HUES6 (cell line): ENCODE measurements at regions not wholly inside any gene's neighbourhood (a gene's known extent, or its start where the extent isn't known, plus 50 kb on each side); places are given as distances from the start of the nearest gene placed in this dataset.

Experiments used
- H3K27ac ChIP-seq: 2 replicates; pipeline ENCODE4 v1.7.0; 2013; ENCODE audit warnings: low read depth, mild to moderate bottlenecking, low read length, inconsistent platforms
- H3K27me3 ChIP-seq: 2 replicates; pipeline ENCODE4 v1.6.1; 2013; ENCODE audit warnings: low read length; ENCODE audit not compliant: control insufficient read depth, insufficient read depth
- H3K36me3 ChIP-seq: 2 replicates; pipeline ENCODE4 v1.6.1; 2013; ENCODE audit warnings: low read length; ENCODE audit not compliant: control insufficient read depth, insufficient read depth
- H3K4me1 ChIP-seq: 2 replicates; pipeline ENCODE4 v1.6.1; 2013; ENCODE audit warnings: low read length; ENCODE audit not compliant: control insufficient read depth, insufficient read depth
- H3K4me3 ChIP-seq: 2 replicates; pipeline ENCODE4 v1.5.1; 2013; ENCODE audit warnings: low read depth, low read length
- H3K9ac ChIP-seq: one replicate; pipeline ENCODE4 v1.6.1; 2013; ENCODE audit warnings: mild to moderate bottlenecking, low read length
- H3K9me3 ChIP-seq: 2 replicates; pipeline ENCODE4 v1.6.1; 2013; ENCODE audit warnings: low read depth, low read length; ENCODE audit not compliant: control insufficient read depth, insufficient read depth

- Histone ChIP-seq H3K4me3 (no peak overlapping the region), H3K36me3 (no peaks in the 10 kb centered on the region), H3K4me1 (no peaks in the 10 kb centered on the region), H3K27ac (no peak overlapping the region), H3K9me3 (peaks cover 15% of the 10 kb centered on the region), H3K9ac (no peak overlapping the region), H3K27me3 (no peaks in the 10 kb centered on the region)
Measured at GRCh38 chr2:239638376-239638775, 237.6 kb upstream of the HDAC4 start.

- H3K27ac ChIP-seq = no peak overlapping the region
- no peaks in the 10 kb centered on the region for H3K27me3 ChIP-seq
- H3K4me3 ChIP-seq = no peak overlapping the region
- no peaks in the 10 kb centered on the region for H3K36me3 ChIP-seq
- no peaks in the 10 kb centered on the region for H3K4me1 ChIP-seq
- H3K9ac ChIP-seq = no peak overlapping the region
- peaks cover 10% of the 10 kb centered on the region for H3K9me3 ChIP-seq
Measured at GRCh38 chr2:239636808-239637207, 236.0 kb upstream of the HDAC4 start.

GRCh38 chr2:239634769-239635168 is 233.9 kb upstream of the HDAC4 start:
- no peak overlapping the region for H3K27ac ChIP-seq
- no peaks in the 10 kb centered on the region for H3K4me1 ChIP-seq
- H3K9me3 ChIP-seq = peaks cover 10% of the 10 kb centered on the region
- no peak overlapping the region for H3K9ac ChIP-seq
- H3K4me3 ChIP-seq = no peak overlapping the region
- H3K36me3 ChIP-seq = no peaks in the 10 kb centered on the region
- H3K27me3 ChIP-seq = no peaks in the 10 kb centered on the region

- H3K4me1 ChIP-seq = peaks cover 9% of the 10 kb centered on the region
- H3K9ac ChIP-seq = no peak overlapping the region
- no peaks in the 10 kb centered on the region for H3K36me3 ChIP-seq
- no peak overlapping the region for H3K27ac ChIP-seq
- no peaks in the 10 kb centered on the region for H3K27me3 ChIP-seq
- H3K9me3 ChIP-seq = peaks cover under 1% of the 10 kb centered on the region; the same call in 1 of the 2 replicates
- H3K4me3 ChIP-seq = no peak overlapping the region
Measured at GRCh38 chr2:239630618-239631286, 229.9 kb upstream of the HDAC4 start.

- H3K9ac ChIP-seq = no peak overlapping the region
- H3K27me3 ChIP-seq = no peaks in the 10 kb centered on the region
- H3K9me3 ChIP-seq = no peaks in the 10 kb centered on the region
- H3K4me1 ChIP-seq = peaks cover 9% of the 10 kb centered on the region
- H3K27ac ChIP-seq = no peak overlapping the region
- H3K4me3 ChIP-seq = no peak overlapping the region
- H3K36me3 ChIP-seq = no peaks in the 10 kb centered on the region
Measured at GRCh38 chr2:239629926-239630617, 229.3 kb upstream of the HDAC4 start.

GRCh38 chr2:239626961-239627592 is 226.3 kb upstream of the HDAC4 start:
- Histone ChIP-seq H3K27ac (no peak overlapping the region), H3K4me3 (no peak overlapping the region), H3K27me3 (no peaks in the 10 kb centered on the region), H3K9ac (no peak overlapping the region), H3K36me3 (no peaks in the 10 kb centered on the region), H3K9me3 (no peaks in the 10 kb centered on the region), H3K4me1 (peaks cover 9% of the 10 kb centered on the region)

GRCh38 chr2:239625971-239626734 is 225.3 kb upstream of the HDAC4 start:
- Histone ChIP-seq H3K36me3 (no peaks in the 10 kb centered on the region), H3K4me1 (peaks cover 9% of the 10 kb centered on the region), H3K27ac (no peak overlapping the region), H3K9me3 (no peaks in the 10 kb centered on the region), H3K4me3 (no peak overlapping the region), H3K27me3 (no peaks in the 10 kb centered on the region), H3K9ac (no peak overlapping the region)

- Histone ChIP-seq H3K9me3 (no peaks in the 10 kb centered on the region), H3K4me3 (no peak overlapping the region), H3K36me3 (no peaks in the 10 kb centered on the region), H3K4me1 (peaks cover 9% of the 10 kb centered on the region), H3K27ac (no peak overlapping the region), H3K9ac (no peak overlapping the region), H3K27me3 (no peaks in the 10 kb centered on the region)
Measured at GRCh38 chr2:239625156-239625845, 224.5 kb upstream of the HDAC4 start.

- Histone ChIP-seq H3K4me1 (no peaks in the 10 kb centered on the region; the same call in 1 of the 2 replicates), H3K27me3 (no peaks in the 10 kb centered on the region), H3K27ac (no peak overlapping the region), H3K36me3 (no peaks in the 10 kb centered on the region), H3K9me3 (0 out of 2 replicates have a peak, but pooled peaks cover under 1% of the 10 kb centered on the region), H3K4me3 (no peak overlapping the region), H3K9ac (no peak overlapping the region)
Measured at GRCh38 chr2:239621611-239622010, 220.8 kb upstream of the HDAC4 start.

GRCh38 chr2:239619369-239619768 is 218.5 kb upstream of the HDAC4 start:
- H3K4me3 ChIP-seq = no peak overlapping the region
- no peaks in the 10 kb centered on the region for H3K36me3 ChIP-seq
- no peak overlapping the region for H3K27ac ChIP-seq
- no peak overlapping the region for H3K9ac ChIP-seq
- no peaks in the 10 kb centered on the region for H3K4me1 ChIP-seq
- H3K9me3 ChIP-seq = 0 out of 2 replicates have a peak, but pooled peaks cover 3% of the 10 kb centered on the region
- H3K27me3 ChIP-seq = no peaks in the 10 kb centered on the region
